Epithelial cell of esophagus (primary cell): ENCODE measurements at regions not wholly inside any gene's neighbourhood (a gene's known extent, or its start where the extent isn't known, plus 50 kb on each side); places are given as distances from the start of the nearest gene placed in this dataset.

Source experiments
- DNase-seq: peaks from one replicate; pipeline ENCODE4 v3.0.0; 2010; ENCODE audit warnings: low read depth
- H3K4me3 ChIP-seq: 2 replicates; pipeline ENCODE4 v1.5.1; 2011; ENCODE audit warnings: mild to moderate bottlenecking, low read length, control low read depth
- CTCF ChIP-seq: IDR thresholded peaks from 2 replicates; pipeline ENCODE4 v1.5.1; 2011; ENCODE audit warnings: low read depth, mild to moderate bottlenecking, low read length, control low read depth, inconsistent platforms; ENCODE audit not compliant: insufficient read depth; ENCODE audit errors: missing control alignments

- TF ChIP-seq CTCF, result no peak
- H3K4me3 ChIP-seq, result no peak overlapping the region
Observed at GRCh38 chr11:45026835-45027234, 76.2 kb upstream of the TP53I11 start.

GRCh38 chr11:45027312-45027711, 76.6 kb upstream of the TP53I11 start:
- DNase-seq, result no peak
- H3K4me3 ChIP-seq, result no peak overlapping the region
- TF ChIP-seq CTCF, result no peak

More at GRCh38 chr11:45026835-45027234, 76.2 kb upstream of the TP53I11 start:
- DNase-seq, result no peak

- no peak for DNase-seq
- H3K4me3 ChIP-seq, result no peak overlapping the region
- no peak for TF ChIP-seq CTCF
Observed at GRCh38 chr11:45028911-45029682, 78.4 kb upstream of the TP53I11 start.

- H3K4me3 ChIP-seq, result no peak overlapping the region
- no peak for DNase-seq
- TF ChIP-seq CTCF, result no peak
Observed at GRCh38 chr11:45030778-45031177, 80.1 kb upstream of the TP53I11 start.

- no peak for DNase-seq
Observed at GRCh38 chr11:45031912-45032519, 81.3 kb upstream of the TP53I11 start.

GRCh38 chr11:45035413-45035812, 84.7 kb upstream of the TP53I11 start:
- no peak for DNase-seq
- H3K4me3 ChIP-seq, result no peak overlapping the region
- TF ChIP-seq CTCF, result no peak

More at GRCh38 chr11:45031912-45032519, 81.3 kb upstream of the TP53I11 start:
- no peak overlapping the region for H3K4me3 ChIP-seq
- no peak for TF ChIP-seq CTCF
